ENCODE measurements at regions not wholly inside any gene's neighbourhood (a gene's known extent, or its start where the extent isn't known, plus 50 kb on each side); places are given as distances from the start of the nearest gene placed in this dataset.

DNA sequence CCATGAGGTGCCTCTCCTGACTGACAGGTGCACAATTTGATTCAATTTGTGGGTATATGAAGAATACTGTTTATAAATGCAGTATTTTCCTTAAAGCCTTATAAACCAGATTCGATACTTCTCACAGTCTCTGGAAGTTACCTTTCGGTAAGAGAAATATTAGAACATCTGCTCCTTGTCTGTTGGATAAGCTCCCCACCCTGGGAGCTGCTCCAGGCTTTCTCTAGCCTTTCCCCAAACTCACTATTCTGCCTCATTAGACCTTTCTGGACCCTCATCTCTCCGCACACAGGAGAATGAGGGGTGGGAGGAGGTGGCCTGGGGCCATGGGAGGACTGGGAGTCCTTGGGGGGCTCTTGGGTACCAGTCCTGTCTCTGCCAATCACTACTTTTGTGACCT lies 59.8 kb upstream of the TBC1D21 start:
- Histone ChIP-seq H3K27me3 (ENCODE audit: control insufficient read depth, insufficient read depth, low read length) (peaks cover 8% of the 10 kb centered on the region), H3K4me1 (ENCODE audit: control insufficient read depth, extremely low read depth, insufficient read depth, low read length) (no peaks in the 10 kb centered on the region), H3K9ac (ENCODE audit: insufficient read depth, low read length) (no peak overlapping the region), H4K20me1 (ENCODE audit: control insufficient read depth, extremely low read depth, insufficient read depth, low read length) (no peaks in the 10 kb centered on the region), H3K4me2 (ENCODE audit: extremely low read depth, insufficient read depth, low read length) (no peak overlapping the region), H2AFZ (ENCODE audit: low read length) (no peak overlapping the region), H3K79me2 (ENCODE audit: control insufficient read depth, insufficient read depth, low read length) (no peaks in the 10 kb centered on the region), H3K9me3 (ENCODE audit: control insufficient read depth, insufficient read depth, low read depth, low read length) (no peaks in the 10 kb centered on the region), H3K27ac (ENCODE audit: insufficient read depth, low read length) (no peak overlapping the region), H3K36me3 (ENCODE audit: control insufficient read depth, insufficient read depth, low read length) (no peaks in the 10 kb centered on the region), H3K4me3 (replicated peaks in 1 of 4; ENCODE audit: control extremely low read depth in 1 of 4, insufficient read depth in 1 of 4, low read depth in 3 of 4, low read length in 4 of 4) (no peak overlapping the region)
- TF ChIP-seq EZH2 (IDR thresholded peaks at IDR 0.05; ENCODE audit: low read length, missing control alignments): no peak
- TF ChIP-seq, protein P1, sequence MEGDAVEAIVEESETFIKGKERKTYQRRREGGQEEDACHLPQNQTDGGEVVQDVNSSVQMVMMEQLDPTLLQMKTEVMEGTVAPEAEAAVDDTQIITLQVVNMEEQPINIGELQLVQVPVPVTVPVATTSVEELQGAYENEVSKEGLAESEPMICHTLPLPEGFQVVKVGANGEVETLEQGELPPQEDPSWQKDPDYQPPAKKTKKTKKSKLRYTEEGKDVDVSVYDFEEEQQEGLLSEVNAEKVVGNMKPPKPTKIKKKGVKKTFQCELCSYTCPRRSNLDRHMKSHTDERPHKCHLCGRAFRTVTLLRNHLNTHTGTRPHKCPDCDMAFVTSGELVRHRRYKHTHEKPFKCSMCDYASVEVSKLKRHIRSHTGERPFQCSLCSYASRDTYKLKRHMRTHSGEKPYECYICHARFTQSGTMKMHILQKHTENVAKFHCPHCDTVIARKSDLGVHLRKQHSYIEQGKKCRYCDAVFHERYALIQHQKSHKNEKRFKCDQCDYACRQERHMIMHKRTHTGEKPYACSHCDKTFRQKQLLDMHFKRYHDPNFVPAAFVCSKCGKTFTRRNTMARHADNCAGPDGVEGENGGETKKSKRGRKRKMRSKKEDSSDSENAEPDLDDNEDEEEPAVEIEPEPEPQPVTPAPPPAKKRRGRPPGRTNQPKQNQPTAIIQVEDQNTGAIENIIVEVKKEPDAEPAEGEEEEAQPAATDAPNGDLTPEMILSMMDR (conservative IDR thresholded peaks at IDR 0.05 in 1 of 2, IDR thresholded peaks at IDR 0.05 in 1 of 2; ENCODE audit: low read depth in 1 of 2, low read length in 2 of 2): no peak
- no peak for DNase-seq (ENCODE audit: low read depth in 2 of 2)

DNA sequence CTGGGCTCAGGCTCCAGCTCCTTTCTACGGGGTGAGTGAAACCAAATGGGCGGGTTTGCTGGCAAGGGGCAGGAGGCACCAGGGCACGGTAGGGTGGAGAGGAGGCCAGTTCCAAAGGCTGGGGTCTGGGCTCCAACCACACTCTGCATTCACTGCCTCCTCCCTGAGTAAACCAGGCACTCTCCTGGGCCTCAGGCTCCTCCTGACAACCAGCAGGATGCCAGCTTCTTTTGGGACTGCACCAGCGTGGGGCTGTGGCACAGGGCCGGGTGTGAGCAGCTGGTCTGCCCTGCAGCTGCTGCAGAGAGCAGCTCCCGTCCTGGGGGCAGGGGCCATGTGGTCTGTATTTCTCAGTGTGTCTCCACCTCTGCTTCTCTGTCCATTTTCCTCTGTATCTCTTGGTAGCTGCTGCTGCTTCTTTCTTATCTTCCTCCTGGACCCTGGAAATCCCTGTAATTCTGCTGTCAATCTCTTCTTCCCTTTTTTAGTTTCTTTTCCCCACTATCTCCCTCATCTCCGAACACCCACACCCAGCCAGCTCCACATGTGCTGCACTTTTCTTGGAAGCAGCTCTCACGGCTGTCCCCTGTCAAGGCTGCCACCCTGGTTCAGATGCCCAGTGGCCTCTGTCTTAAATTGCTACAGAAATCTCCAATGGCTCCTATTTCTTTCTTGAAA lies 54.9 kb upstream of the TBC1D21 start:
- Histone ChIP-seq H3K9ac (ENCODE audit: insufficient read depth, low read length) (no peak overlapping the region), H3K79me2 (ENCODE audit: control insufficient read depth, insufficient read depth, low read length) (no peaks in the 10 kb centered on the region), H3K4me1 (ENCODE audit: control insufficient read depth, extremely low read depth, insufficient read depth, low read length) (no peaks in the 10 kb centered on the region), H3K27ac (ENCODE audit: insufficient read depth, low read length) (no peak overlapping the region), H2AFZ (ENCODE audit: low read length) (no peak overlapping the region), H4K20me1 (ENCODE audit: control insufficient read depth, extremely low read depth, insufficient read depth, low read length) (no peaks in the 10 kb centered on the region), H3K9me3 (ENCODE audit: control insufficient read depth, insufficient read depth, low read depth, low read length) (no peaks in the 10 kb centered on the region), H3K4me2 (ENCODE audit: extremely low read depth, insufficient read depth, low read length) (no peak overlapping the region), H3K36me3 (ENCODE audit: control insufficient read depth, insufficient read depth, low read length) (no peaks in the 10 kb centered on the region), H3K4me3 (replicated peaks in 1 of 4; ENCODE audit: control extremely low read depth in 1 of 4, insufficient read depth in 1 of 4, low read depth in 3 of 4, low read length in 4 of 4) (no peak overlapping the region), H3K27me3 (ENCODE audit: control insufficient read depth, insufficient read depth, low read length) (peaks cover 4% of the 10 kb centered on the region)
- no peak for TF ChIP-seq EZH2 (IDR thresholded peaks at IDR 0.05; ENCODE audit: low read length, missing control alignments)
- TF ChIP-seq, protein P1 (conservative IDR thresholded peaks at IDR 0.05 in 1 of 2, IDR thresholded peaks at IDR 0.05 in 1 of 2; ENCODE audit: low read depth in 1 of 2, low read length in 2 of 2): no peak
- DNase-seq (ENCODE audit: low read depth in 2 of 2): no peak

DNA sequence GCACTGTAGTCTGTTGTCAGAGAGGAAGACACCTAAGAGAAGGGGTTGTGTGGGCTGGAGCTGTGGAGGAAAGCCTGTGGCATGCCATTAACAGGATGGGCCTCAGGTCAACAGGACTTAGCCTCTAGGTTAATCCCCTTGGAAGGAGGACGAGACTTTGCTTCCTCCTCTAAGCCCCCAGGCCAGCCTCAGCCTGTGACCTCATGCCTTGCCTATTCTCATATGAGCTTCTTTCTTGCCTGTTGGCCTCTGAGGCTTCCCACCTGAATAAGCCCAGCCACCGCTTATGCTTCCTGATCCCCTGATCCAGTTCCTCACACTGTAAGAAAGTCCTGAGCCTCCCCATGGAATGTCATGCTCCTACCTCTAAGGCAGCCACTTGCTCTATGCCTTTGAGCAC lies 52.2 kb upstream of the TBC1D21 start:
- DNase-seq (ENCODE audit: low read depth in 2 of 2): no peak
- Histone ChIP-seq H3K79me2 (ENCODE audit: control insufficient read depth, insufficient read depth, low read length) (no peaks in the 10 kb centered on the region), H3K9me3 (ENCODE audit: control insufficient read depth, insufficient read depth, low read depth, low read length) (no peaks in the 10 kb centered on the region), H3K9ac (ENCODE audit: insufficient read depth, low read length) (no peak overlapping the region), H3K4me1 (ENCODE audit: control insufficient read depth, extremely low read depth, insufficient read depth, low read length) (no peaks in the 10 kb centered on the region), H3K27ac (ENCODE audit: insufficient read depth, low read length) (no peak overlapping the region), H3K27me3 (ENCODE audit: control insufficient read depth, insufficient read depth, low read length) (peaks cover 2% of the 10 kb centered on the region), H2AFZ (ENCODE audit: low read length) (no peak overlapping the region), H3K36me3 (ENCODE audit: control insufficient read depth, insufficient read depth, low read length) (no peaks in the 10 kb centered on the region), H3K4me2 (ENCODE audit: extremely low read depth, insufficient read depth, low read length) (no peak overlapping the region), H4K20me1 (ENCODE audit: control insufficient read depth, extremely low read depth, insufficient read depth, low read length) (no peaks in the 10 kb centered on the region), H3K4me3 (replicated peaks in 1 of 4; ENCODE audit: control extremely low read depth in 1 of 4, insufficient read depth in 1 of 4, low read depth in 3 of 4, low read length in 4 of 4) (no peak overlapping the region)
- TF ChIP-seq, protein P1 (conservative IDR thresholded peaks at IDR 0.05 in 1 of 2, IDR thresholded peaks at IDR 0.05 in 1 of 2; ENCODE audit: low read depth in 1 of 2, low read length in 2 of 2): no peak
- no peak for TF ChIP-seq EZH2 (IDR thresholded peaks at IDR 0.05; ENCODE audit: low read length, missing control alignments)
